ENCODE measurements at regions not wholly inside any gene's neighbourhood (a gene's known extent, or its start where the extent isn't known, plus 50 kb on each side); places are given as distances from the start of the nearest gene placed in this dataset.

- no peak overlapping the region for H3K27ac ChIP-seq (replicated peaks in 1 of 4)
- TF ChIP-seq POLR2AphosphoS5 (IDR thresholded peaks at IDR 0.05) (no peak), CTCF (IDR thresholded peaks at IDR 0.05) (no peak), EP300 (IDR thresholded peaks at IDR 0.05) (no peak), POLR2A (IDR thresholded peaks at IDR 0.05; ENCODE audit: low read depth) (no peak)
- H3K4me3 ChIP-seq, result no peak overlapping the region
- DNase-seq (ENCODE audit: extremely low spot score), result no peak
- no peaks in the 10 kb centered on the region for H3K9me3 ChIP-seq
- WGBS, result 75% methylated on average over 2 of the region's 2 CpGs
- peaks cover 0 to 12% (median 4%) of the 10 kb centered on the region in 4 donors for H3K4me1 ChIP-seq
- H3K27me3 ChIP-seq, result no peaks in the 10 kb centered on the region
- intact Hi-C loops (cut with DNase I), result no loop called here
- H3K36me3 ChIP-seq, result no peaks in the 10 kb centered on the region
Observed at GRCh38 chr18:44458777-44459176, 221.9 kb upstream of the SETBP1 start.

GRCh38 chr18:44464398-44465180, 216.1 kb upstream of the SETBP1 start:
- Histone ChIP-seq H3K9me3 (no peaks in the 10 kb centered on the region), H3K4me1 (peaks cover 0 to 30% (median 23%) of the 10 kb centered on the region in 4 donors), H3K27me3 (no peaks in the 10 kb centered on the region), H3K4me3 (no peak overlapping the region), H3K36me3 (no peaks in the 10 kb centered on the region), H3K27ac (replicated peaks in 1 of 4) (peak overlapping the region in 2 of 4 donors; percentile 2 to 11)
- TF ChIP-seq EP300 (IDR thresholded peaks at IDR 0.05) (no peak), POLR2AphosphoS5 (IDR thresholded peaks at IDR 0.05) (peak in 1 of 2 donors; percentile 6)
- WGBS, result 56% methylated on average over 4 of the region's 4 CpGs
- DNase-seq (ENCODE audit: extremely low spot score), result no peak
- intact Hi-C loops (cut with DNase I), result loop anchor here (10.0 kb wide), 1 partner anchor 60 kb away; no protein-coding TSS in a partner anchor

- no peaks in the 10 kb centered on the region for H3K36me3 ChIP-seq
- peak overlapping the region in 2 of 4 donors; percentile 2 to 11 for H3K27ac ChIP-seq (replicated peaks in 1 of 4)
- no peaks in the 10 kb centered on the region for H3K27me3 ChIP-seq
- peaks cover 0 to 30% (median 23%) of the 10 kb centered on the region in 4 donors for H3K4me1 ChIP-seq
- intact Hi-C loops (cut with DNase I), result loop anchor here (10.0 kb wide), 1 partner anchor 61 kb away; no protein-coding TSS in a partner anchor
- no peaks in the 10 kb centered on the region for H3K9me3 ChIP-seq
- DNase-seq (ENCODE audit: extremely low spot score), result no peak
- WGBS, result 21% methylated on average over 2 of the region's 2 CpGs
- H3K4me3 ChIP-seq, result no peak overlapping the region
- TF ChIP-seq EP300 (IDR thresholded peaks at IDR 0.05), result no peak
- TF ChIP-seq POLR2AphosphoS5 (IDR thresholded peaks at IDR 0.05), result no peak
- no peak for TF ChIP-seq POLR2A (IDR thresholded peaks at IDR 0.05; ENCODE audit: low read depth)
- no peak for TF ChIP-seq CTCF (IDR thresholded peaks at IDR 0.05)
Observed at GRCh38 chr18:44465381-44465841, 215.3 kb upstream of the SETBP1 start.

- Histone ChIP-seq H3K27ac (replicated peaks in 1 of 4) (no peak overlapping the region), H3K27me3 (no peaks in the 10 kb centered on the region), H3K9me3 (no peaks in the 10 kb centered on the region), H3K36me3 (no peaks in the 10 kb centered on the region), H3K4me3 (no peak overlapping the region), H3K4me1 (peaks cover 0 to 33% (median 23%) of the 10 kb centered on the region in 4 donors)
- TF ChIP-seq CTCF (IDR thresholded peaks at IDR 0.05) (no peak), POLR2AphosphoS5 (IDR thresholded peaks at IDR 0.05) (no peak), POLR2A (IDR thresholded peaks at IDR 0.05; ENCODE audit: low read depth) (no peak), EP300 (IDR thresholded peaks at IDR 0.05) (no peak)
- no peak for DNase-seq (ENCODE audit: extremely low spot score)
- intact Hi-C loops (cut with DNase I), result loop anchor here (10.0 kb wide), 1 partner anchor 62 kb away; no protein-coding TSS in a partner anchor
- 89% methylated on average over 2 of the region's 2 CpGs for WGBS
Observed at GRCh38 chr18:44466997-44467396, 213.7 kb upstream of the SETBP1 start.

- H3K4me3 ChIP-seq, result no peak overlapping the region
- intact Hi-C loops (cut with DNase I), result loop anchor here (10.0 kb wide), 1 partner anchor 63 kb away; no protein-coding TSS in a partner anchor
- no peak for DNase-seq (ENCODE audit: extremely low spot score)
- no peaks in the 10 kb centered on the region for H3K36me3 ChIP-seq
- no peak overlapping the region for H3K27ac ChIP-seq (replicated peaks in 1 of 4)
- H3K9me3 ChIP-seq, result no peaks in the 10 kb centered on the region
- 80% methylated on average over 2 of the region's 2 CpGs for WGBS
- TF ChIP-seq CTCF (IDR thresholded peaks at IDR 0.05), result no peak
- TF ChIP-seq POLR2A (IDR thresholded peaks at IDR 0.05; ENCODE audit: low read depth), result no peak
- TF ChIP-seq POLR2AphosphoS5 (IDR thresholded peaks at IDR 0.05), result no peak
- no peak for TF ChIP-seq EP300 (IDR thresholded peaks at IDR 0.05)
- H3K27me3 ChIP-seq, result no peaks in the 10 kb centered on the region
- H3K4me1 ChIP-seq, result peaks cover 0 to 32% (median 23%) of the 10 kb centered on the region in 4 donors
Observed at GRCh38 chr18:44467718-44468117, 213.0 kb upstream of the SETBP1 start.
